ENCODE measurements at regions not wholly inside any gene's neighbourhood (a gene's known extent, or its start where the extent isn't known, plus 50 kb on each side); places are given as distances from the start of the nearest gene placed in this dataset.

GRCh38 chr1:115170377-115170776 lies 81.1 kb upstream of the TSPAN2 start:
- H3K4me1 ChIP-seq (ENCODE audit: control insufficient read depth, insufficient read depth, low read length) = no peaks in the 10 kb centered on the region
- no peaks in the 10 kb centered on the region for H3K9me3 ChIP-seq (ENCODE audit: control insufficient read depth, insufficient read depth, low read depth, low read length)
- no peak for TF ChIP-seq ZNF544 (tag by site-specific recombination; IDR thresholded peaks at IDR 0.05)
- POLR2A ChIA-PET = no interaction called here
- H3K27ac ChIP-seq (ENCODE audit: extremely low read depth, low read depth, low read length) = no peak overlapping the region
- CTCF ChIA-PET = no interaction called here
- H3K36me3 ChIP-seq (ENCODE audit: control insufficient read depth in 2 of 2, insufficient read depth in 1 of 2, low read length in 2 of 2) = no peaks in the 10 kb centered on the region
- H3K4me3 ChIP-seq (ENCODE audit: low read depth, low read length) = no peak overlapping the region

GRCh38 chr1:115168026-115168425 lies 78.7 kb upstream of the TSPAN2 start:
- TF ChIP-seq ZNF140 (tag by site-specific recombination; IDR thresholded peaks at IDR 0.05) (no peak), TSHZ1 (tag by site-specific recombination; IDR thresholded peaks at IDR 0.05; ENCODE audit: borderline replicate concordance) (no peak), ZBTB20 (tag by site-specific recombination; IDR thresholded peaks at IDR 0.05) (no peak)
- ChIA-PET CTCF (no interaction called here), POLR2A (no interaction called here)
- no peaks in the 10 kb centered on the region for H3K9me3 ChIP-seq (ENCODE audit: control insufficient read depth, insufficient read depth, low read depth, low read length)
- no peak overlapping the region for H3K4me3 ChIP-seq (ENCODE audit: low read depth, low read length)
- no peaks in the 10 kb centered on the region for H3K4me1 ChIP-seq (ENCODE audit: control insufficient read depth, insufficient read depth, low read length)
- no peaks in the 10 kb centered on the region for H3K36me3 ChIP-seq (ENCODE audit: control insufficient read depth in 2 of 2, insufficient read depth in 1 of 2, low read length in 2 of 2)
- no peak overlapping the region for H3K27ac ChIP-seq (ENCODE audit: extremely low read depth, low read depth, low read length)

GRCh38 chr1:115166531-115167091 lies 77.3 kb upstream of the TSPAN2 start:
- Histone ChIP-seq H3K4me3 (ENCODE audit: low read depth, low read length) (no peak overlapping the region), H3K9me3 (ENCODE audit: control insufficient read depth, insufficient read depth, low read depth, low read length) (no peaks in the 10 kb centered on the region), H3K27ac (ENCODE audit: extremely low read depth, low read depth, low read length) (no peak overlapping the region), H3K4me1 (ENCODE audit: control insufficient read depth, insufficient read depth, low read length) (no peaks in the 10 kb centered on the region), H3K36me3 (ENCODE audit: control insufficient read depth in 2 of 2, insufficient read depth in 1 of 2, low read length in 2 of 2) (no peaks in the 10 kb centered on the region)
- TF ChIP-seq ZNF768 (tag by site-specific recombination; IDR thresholded peaks at IDR 0.05) (no peak), ZSCAN30 (tag by site-specific recombination; IDR thresholded peaks at IDR 0.05) (no peak), KLF10 (tag by site-specific recombination; IDR thresholded peaks at IDR 0.05) (no peak), ZNF335 (tag by site-specific recombination; conservative IDR thresholded peaks at IDR 0.05) (no peak), ZNF544 (tag by site-specific recombination; IDR thresholded peaks at IDR 0.05) (no peak), ZNF596 (tag by site-specific recombination; IDR thresholded peaks at IDR 0.05) (no peak), ZNF629 (tag by site-specific recombination; IDR thresholded peaks at IDR 0.05) (no peak), ZNF274 (IDR thresholded peaks at IDR 0.05; ENCODE audit: low read length) (no peak), ZNF274 (tag by site-specific recombination; IDR thresholded peaks at IDR 0.05; ENCODE audit: borderline replicate concordance) (no peak), KLF17 (tag by site-specific recombination; IDR thresholded peaks at IDR 0.05) (no peak), ZBTB44 (tag by site-specific recombination; IDR thresholded peaks at IDR 0.05) (no peak), AEBP2 (tag by site-specific recombination; IDR thresholded peaks at IDR 0.05; ENCODE audit: borderline replicate concordance) (no peak), ZNF48 (tag by site-specific recombination; IDR thresholded peaks at IDR 0.05) (no peak), ZNF169 (tag by site-specific recombination; IDR thresholded peaks at IDR 0.05) (no peak), ZBTB1 (tag by site-specific recombination; IDR thresholded peaks at IDR 0.05) (no peak), ZNF777 (tag by site-specific recombination; IDR thresholded peaks at IDR 0.05; ENCODE audit: borderline replicate concordance) (no peak), ZBTB26 (tag by site-specific recombination; optimal IDR thresholded peaks at IDR 0.05) (no peak)
- ChIA-PET POLR2A (no interaction called here), CTCF (interaction anchor here (1.3 kb wide), 1 partner anchor 29 kb away, joined by 3 read pairs; no protein-coding TSS in a partner anchor)
